Caki2 (cell line): ENCODE measurements at regions not wholly inside any gene's neighbourhood (a gene's known extent, or its start where the extent isn't known, plus 50 kb on each side); places are given as distances from the start of the nearest gene placed in this dataset.

Source experiments
- DNase-seq: peaks from one replicate; pipeline ENCODE4 v3.0.0-alpha.2; 2015; ENCODE audit warnings: low read depth
- in situ Hi-C: cut with HindIII; loops from 2 replicates; pipeline ENCODE4 v1.10.0; 2016; ENCODE audit warnings: low sequenced_read_pairs, low pct_unique_long_range_greater_than_20kb, mixed read lengths

DNA sequence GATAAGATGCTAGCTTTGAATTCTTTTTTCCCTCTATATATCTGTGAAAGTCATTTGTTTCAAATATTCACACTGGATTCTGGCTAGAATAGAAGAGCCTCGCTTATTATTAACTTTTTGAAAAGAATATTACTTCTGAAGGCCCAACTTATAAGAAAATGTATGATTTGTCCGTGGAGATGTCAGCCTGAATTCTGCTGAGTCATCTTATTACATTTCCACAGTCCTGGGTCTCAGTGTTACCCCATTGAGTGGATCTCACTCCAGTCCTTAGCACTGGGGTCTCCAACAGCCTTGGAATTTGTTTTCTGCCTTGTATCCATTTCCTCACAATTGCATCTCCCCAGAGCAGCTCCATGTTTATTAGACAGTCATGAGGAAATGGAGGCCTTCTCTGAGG is 907.9 kb downstream of the VRK1 start:
- in situ Hi-C loops = no loop called here
- DNase-seq = no peak

DNA sequence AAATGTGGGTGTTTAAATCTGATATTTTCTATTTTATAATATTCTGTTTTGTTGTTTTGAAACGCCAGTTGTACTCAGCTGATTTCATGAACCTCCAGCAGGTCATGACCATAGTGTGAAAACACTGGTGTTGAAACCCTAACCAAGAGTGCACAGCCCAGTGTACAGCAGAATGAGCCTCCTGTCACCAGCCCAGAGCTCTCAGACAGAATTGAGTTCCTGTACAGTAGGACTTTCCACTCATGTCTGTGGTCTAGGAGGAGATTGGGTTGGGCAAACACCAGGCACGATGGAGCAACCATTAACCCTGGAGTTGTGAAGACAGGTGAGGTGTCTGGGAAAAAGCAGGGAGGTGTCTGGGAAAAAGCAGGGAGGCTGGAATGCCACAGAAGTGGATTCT is 908.8 kb downstream of the VRK1 start:
- in situ Hi-C loops = no loop called here
- DNase-seq = no peak

DNA sequence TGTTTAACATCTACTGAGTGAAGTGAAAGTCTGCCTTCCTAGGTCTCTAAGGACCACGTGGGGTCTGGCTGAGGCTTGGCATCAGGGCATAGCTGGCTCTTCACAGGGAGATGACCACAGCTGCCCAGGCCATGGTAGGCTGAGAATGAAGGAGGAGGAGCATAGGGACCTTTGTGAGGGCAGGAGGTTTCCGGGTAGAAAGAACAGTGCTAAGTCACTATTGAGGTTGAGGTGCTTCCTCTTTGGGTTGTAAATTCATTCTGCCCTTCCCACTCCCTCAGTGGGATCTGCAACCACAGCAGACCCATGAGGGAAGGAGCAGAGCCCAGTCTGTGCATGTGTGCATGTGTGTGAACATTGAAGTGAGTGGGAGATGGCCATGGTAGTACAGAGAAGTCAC is 909.6 kb downstream of the VRK1 start:
- in situ Hi-C loops = no loop called here
- DNase-seq = no peak

DNA sequence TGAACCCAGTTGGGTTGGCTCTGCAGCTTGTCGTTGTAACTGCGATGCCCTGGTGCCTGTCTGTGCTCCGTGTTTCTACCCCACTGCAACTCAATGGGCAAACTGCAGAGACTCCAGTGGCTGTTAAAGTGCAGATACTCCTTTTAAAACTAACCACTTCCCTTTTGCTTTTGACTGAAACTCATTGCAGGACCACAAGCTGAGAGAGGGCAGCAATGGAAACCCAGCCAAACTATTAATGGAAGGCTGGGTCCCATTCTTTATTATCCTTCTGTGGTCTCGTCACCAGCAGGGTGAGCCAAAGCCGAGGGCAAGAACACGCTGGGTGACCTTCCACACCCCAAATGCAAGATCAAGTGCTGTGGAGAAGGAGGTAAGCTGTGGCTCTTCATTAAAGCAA is 910.4 kb downstream of the VRK1 start:
- in situ Hi-C loops = no loop called here
- no peak for DNase-seq

DNA sequence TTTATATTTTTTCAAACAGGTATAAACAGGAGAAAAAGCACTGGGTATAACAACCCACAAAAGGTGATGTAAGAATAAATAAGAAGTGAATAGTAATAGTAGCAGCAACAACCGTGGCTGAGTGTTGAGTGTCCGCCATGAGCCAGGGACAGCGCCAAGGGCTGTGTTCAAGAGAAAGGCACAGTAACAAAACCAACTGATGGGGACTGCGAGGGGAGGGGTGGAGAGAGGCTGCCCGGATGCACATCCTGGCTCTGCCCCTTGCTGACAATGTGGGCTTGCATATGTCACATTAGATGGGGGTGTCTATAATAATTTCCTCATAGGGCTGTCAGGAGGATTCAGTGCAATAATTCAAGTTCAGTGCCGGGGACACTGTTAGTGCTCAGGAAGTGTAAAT is 912.4 kb downstream of the VRK1 start:
- no peak for DNase-seq
- in situ Hi-C loops = no loop called here

DNA sequence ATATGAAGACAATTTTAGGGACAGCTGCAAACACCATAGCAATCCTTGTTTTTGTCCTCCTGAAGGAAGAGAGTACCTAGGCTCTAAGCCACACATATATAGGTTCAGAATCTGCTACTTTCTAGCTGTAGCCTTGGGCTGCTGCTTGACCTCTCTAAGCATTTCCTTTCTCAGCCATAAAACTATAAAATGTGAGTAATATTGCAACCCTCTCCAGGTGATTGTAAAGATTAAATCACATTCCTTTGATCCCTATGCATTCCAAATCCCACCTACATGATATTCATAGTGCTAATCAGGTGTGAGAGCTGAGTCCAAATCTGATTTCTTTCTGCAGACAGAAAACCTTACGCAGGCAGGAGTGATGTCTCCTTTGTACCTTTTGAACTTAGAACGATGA is 913.5 kb downstream of the VRK1 start:
- DNase-seq = no peak
- in situ Hi-C loops = no loop called here

DNA sequence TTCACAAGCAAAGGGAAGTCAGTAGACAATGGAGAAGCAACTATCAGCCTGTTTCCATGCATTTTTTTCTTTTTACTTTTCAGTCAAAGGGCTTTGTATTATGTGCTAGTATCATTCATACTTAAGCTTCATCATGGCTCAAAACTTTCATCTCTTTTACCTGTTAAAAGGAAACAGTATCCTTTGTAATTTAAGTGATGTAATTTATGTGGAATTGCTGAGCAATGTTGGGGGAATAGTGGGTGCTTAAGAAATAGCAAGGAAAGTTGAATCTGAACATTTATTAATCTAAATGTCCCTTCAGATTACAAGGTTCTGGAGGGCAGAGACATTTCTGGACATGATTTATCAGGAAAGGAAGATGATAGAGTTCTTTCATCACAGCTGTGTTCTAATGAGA is 915.3 kb downstream of the VRK1 start:
- in situ Hi-C loops = no loop called here
- no peak for DNase-seq

DNA sequence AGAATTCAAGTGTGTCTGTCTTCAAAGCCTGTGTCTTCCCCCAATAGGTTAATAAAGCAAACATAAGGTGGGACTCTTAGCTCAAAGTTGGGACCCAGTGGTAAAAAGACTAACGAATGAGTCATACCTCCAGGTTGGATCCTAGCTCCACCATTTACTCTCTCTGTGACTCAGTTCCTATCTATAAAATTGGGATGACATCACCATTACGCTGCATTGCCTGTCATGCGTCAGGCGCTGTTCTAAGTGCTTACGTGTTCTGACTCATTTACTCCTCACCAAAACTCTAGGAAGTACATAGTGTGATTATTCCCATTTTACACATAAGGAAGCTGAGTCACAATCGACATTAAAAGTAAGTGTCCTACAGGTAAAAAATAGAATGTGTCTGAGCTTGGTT is 915.8 kb downstream of the VRK1 start:
- in situ Hi-C loops = no loop called here
- peak; percentile 59 for DNase-seq

DNA sequence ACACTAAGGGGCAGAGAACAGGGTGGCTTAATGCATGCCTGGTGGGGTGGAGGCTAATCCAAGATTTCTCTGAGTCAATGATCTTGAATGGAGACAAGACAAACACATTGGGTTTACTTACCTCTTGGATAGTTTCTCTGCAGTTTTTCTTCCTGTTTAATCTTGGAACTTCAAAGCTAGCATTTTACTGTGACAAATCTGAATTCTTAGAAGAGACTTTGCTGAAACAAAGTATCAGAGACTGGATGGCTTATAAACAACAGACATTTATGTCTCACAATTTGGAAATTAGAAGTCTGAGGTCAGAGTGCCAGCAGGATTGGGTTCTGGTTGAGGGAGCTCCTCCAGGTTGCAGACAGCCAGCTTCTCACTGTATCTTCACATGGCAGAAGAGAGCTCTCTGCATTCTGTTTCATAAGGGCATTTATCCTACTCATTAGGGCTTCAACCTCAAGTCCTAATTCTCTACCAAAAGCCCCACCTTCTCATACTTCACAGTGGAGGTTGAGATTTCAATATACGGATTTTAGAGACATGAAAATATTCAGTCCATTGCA is 921.8 kb downstream of the VRK1 start:
- in situ Hi-C loops = no loop called here
- DNase-seq = no peak

DNA sequence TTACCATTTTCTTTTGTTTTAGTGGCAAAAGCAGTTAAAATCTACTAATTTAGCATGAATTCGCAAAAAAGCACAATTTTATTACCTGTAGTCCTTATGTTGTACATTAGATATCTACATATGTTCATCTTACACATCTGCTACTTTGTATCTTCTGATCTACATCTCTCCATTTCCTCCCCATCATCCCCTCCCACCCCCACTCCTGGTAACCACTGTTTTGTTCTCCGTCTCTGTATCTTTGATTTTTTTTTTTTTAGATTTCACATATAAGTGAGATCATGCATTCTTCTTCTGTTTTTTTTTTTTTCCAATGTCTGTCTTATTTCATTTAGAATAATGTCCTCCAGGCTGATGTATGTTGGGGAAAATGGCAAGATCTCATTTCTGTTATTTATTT is 922.7 kb downstream of the VRK1 start:
- in situ Hi-C loops = no loop called here
- DNase-seq = no peak

DNA sequence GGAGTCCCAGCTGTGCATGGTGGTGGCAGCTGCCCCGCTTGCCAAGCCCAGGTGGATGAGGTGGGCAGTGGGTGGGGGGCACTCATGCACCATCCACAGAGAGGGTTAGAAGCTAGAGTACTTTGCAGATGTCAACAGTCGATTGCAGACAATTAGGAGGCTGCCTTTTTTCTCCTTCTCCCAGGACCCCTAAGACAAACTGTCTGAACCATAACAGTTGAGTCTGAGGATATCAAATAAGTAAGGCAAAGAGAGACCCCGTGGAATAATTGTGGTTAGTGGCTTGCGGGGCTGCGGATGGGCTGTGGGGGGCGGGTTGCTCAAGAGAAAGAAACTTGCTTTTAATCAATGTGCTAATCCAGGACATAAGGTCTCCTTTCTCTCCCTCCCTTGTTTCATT is 926.2 kb downstream of the VRK1 start:
- in situ Hi-C loops = no loop called here
- DNase-seq = no peak

DNA sequence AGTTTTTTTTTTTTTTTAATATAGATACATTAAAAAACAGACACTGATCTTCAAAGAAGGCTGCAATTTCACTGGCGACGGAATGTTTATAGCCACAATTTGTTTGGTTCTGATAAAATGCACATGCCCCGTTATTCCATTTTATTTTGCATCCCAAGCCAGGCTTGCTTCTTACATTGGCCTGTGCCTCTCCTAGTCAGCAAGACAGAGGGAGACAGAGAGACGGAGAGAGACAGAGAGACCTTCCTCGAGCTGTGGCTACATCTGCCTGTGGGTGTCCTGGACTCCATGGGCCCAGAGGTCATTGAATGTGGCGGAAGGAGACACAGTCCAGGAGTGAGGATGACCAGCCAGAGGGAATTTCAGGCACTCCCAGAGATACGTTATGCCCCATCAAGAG is 926.6 kb downstream of the VRK1 start:
- in situ Hi-C loops = no loop called here
- DNase-seq = no peak

DNA sequence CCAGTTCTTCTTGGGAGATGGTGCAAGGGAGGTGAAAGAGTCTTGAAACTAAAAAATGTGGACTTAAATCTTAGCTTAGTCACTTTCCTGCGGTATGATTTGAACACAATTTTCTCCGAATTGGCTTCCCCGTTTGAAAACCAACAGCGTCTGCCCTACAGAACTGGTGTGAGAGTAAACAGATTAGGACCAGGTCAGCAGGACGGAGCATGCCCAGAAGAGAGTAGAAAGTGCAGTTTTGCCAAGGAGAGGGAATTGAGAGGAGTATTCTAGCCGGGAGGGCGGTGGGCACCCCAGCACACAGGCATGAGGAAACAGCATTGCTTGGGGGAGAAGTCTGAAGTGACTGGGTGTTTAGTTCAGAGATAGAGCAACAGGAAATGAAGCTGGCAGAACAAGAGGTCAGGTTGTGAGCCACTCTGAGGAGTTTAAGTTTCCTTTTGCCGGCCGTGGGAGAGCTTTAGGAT is 927.1 kb downstream of the VRK1 start:
- no peak for DNase-seq
- in situ Hi-C loops = no loop called here

DNA sequence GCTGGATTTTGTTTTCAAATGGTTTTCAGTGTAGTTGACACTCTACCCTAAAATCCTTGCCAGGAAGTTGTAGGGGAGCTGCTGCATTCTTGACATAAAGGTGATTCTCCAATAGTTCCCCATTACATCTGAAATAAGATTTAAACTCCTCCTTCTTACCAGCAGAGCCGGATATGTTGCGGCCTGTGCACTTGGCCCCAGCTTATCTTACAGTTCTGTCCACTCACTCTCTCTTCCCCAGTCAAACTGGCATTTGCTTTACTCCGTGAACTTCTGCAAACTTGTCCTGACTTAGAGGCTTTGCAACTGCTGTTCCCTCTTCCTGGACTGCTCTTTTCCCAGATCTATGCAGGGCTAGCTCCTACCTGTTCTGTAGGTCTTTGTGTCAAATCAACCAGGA is 929.5 kb downstream of the VRK1 start:
- DNase-seq = no peak
- in situ Hi-C loops = no loop called here

DNA sequence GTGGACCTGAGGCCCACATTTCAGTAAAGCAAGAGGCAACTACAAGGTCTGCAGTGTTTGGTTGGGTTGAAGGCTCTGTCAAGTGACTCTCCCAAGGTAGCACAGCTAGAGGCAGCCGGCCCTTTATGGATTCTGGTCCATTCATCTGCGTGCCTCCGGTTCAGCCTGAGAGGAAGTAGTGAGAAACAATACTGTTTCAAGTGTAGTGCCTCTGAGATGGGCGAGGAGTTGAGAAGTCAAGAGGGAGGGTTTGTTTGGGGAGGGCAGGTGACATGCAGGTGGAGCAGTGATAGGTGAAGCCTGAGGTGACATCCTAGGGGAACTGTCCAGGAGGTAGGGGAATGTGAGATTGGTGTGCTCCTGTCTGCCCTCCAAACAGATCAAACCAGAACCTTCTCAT is 933.5 kb downstream of the VRK1 start:
- no peak for DNase-seq
- in situ Hi-C loops = no loop called here

DNA sequence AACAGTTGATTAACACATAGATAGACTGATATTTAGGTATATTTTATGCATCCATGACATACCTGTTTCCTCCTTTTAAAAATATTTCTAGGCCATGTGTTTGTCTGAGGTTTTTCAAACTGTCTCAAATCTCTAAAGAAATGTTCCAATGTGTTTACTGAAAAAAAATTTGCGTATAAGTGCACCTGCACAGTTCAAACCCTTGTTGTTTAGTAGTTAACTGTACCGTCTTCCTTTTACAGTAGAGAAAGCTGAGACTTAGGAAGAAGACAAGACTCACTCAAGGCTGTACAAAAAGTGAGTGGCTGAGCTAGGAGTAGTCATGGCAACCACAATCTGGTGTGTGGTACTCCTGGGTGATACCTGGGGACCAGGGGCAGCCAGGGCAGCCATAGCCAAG is 934.6 kb downstream of the VRK1 start:
- in situ Hi-C loops = no loop called here
- DNase-seq = no peak

DNA sequence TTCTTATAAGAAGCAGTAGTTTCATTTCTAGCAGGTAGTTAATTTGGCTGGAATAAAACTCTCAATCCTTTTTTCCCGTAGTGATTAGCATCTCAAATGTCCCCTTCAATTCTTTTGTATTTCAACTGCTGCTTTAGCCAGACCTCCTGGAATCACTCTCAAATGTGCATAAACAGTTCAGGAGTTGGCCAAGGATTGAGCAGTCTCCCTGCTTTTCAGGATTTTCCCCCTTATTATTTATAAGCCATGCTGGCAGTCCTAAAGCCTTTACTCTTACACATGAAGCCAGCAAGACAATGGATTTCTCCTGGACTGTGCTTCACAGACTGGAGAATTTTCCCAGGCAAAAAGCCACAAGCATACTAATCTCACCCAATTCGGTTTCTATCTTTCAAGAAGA is 950.1 kb downstream of the VRK1 start:
- in situ Hi-C loops = no loop called here
- DNase-seq = no peak

DNA sequence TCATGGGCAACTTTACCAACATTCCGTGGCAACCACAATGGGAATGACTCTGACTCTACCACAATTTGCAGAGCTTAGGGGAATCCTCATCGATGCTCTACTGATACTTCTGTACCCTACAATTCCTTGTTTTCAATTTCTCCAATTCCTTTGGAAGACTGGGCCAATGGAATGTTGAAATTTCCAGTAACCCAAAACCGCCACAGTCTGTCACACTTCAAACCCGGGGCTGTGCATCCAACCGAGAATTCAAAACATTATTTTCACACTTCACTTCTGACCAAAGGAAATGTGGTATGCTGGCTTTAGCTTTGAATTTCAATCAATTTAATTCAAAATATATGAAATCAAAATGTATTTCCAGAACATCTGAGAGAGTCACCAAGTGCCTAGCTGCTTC is 951.4 kb downstream of the VRK1 start:
- in situ Hi-C loops = no loop called here
- no peak for DNase-seq

DNA sequence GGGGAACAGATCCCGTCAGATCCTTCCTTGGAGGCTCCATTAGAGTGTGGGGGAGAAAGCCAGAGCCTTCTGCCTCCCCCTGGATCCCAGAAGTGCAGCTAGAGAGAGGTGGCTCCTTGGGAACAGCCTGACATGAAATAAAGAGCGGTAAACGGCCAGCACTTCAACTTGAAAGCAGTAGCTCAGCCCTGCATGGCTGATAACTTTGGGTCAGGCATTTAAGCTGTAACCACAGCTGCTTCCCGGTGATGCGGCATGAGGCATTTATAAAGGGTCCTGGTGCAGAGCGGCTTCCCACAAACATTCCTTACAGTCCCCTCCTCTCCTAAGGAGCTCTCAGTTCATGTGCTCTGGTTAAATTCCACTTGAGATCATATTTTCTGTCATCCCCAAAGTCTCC is 960.3 kb downstream of the VRK1 start:
- in situ Hi-C loops = no loop called here
- DNase-seq = no peak

DNA sequence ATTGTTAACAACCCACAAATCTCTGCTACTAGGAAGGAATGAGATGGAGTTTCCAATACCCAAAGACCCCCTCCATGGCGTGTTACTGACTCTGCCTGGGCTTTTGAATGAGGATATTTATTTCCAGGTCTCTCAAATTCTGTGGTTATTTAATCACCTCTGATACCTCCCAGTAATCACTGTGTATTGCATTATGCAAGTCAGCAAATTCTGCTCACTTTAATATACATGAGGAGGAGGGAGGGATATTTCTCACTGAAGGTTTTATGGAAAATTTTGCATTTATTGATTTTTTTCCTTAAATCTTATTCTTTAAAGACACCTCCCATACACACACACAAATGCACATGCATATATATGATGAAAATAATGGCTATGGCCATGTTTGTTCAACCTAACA is 962.9 kb downstream of the VRK1 start:
- no peak for DNase-seq
- in situ Hi-C loops = no loop called here

DNA sequence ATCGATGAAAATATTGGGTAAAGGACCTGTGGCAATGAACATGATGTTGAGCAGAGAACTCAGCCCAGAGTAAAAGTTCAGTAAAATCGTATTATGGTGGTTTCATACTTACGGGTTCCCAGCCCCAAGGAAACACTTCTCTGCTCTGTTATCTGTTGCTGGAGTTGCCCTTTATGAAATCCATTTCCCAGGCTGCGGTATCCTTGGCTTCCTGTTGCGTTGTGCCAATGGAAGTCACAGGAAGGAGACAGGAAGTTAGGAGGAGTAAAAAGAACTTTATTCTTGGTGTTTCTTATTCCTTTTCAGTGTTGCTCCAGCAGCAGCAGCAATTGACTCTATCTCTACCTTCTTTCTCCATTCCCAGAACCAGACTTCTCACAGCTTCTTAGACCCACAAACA is 965.2 kb downstream of the VRK1 start:
- in situ Hi-C loops = no loop called here
- no peak for DNase-seq
